Psoas muscle (tissue), 7 donors: ENCODE measurements at regions not wholly inside any gene's neighbourhood (a gene's known extent, or its start where the extent isn't known, plus 50 kb on each side); places are given as distances from the start of the nearest gene placed in this dataset.

Experiments used
- ATAC-seq, 4 donors: fragments of 200-7000 bp; cut with Tn5 transposase; one replicate each; pipeline ENCODE4 v1.9.1; 2020; ENCODE audit warnings: moderate library complexity in 3 of 4, mild to moderate bottlenecking in 2 of 4
- DNase-seq, 2 donors: peaks; one replicate each; pipeline ENCODE4 v3.0.0-alpha.2; 2020
- H3K27ac ChIP-seq: fragments of 200-600 bp; one replicate; pipeline ENCODE4 v1.8.0; 2022
- H3K27me3 ChIP-seq, 3 donors: fragments of 200-600 bp in 1 of 3; one replicate each; pipeline versions ENCODE4 v1.6.1 to v1.8.0; 2013 to 2022; ENCODE audit warnings: low read length in 2 of 3, mild to moderate bottlenecking in 2 of 3, moderate library complexity in 1 of 3; ENCODE audit not compliant: insufficient read depth in 3 of 3
- H3K36me3 ChIP-seq, 2 donors: fragments of 200-600 bp in 1 of 2; one replicate each; pipeline versions ENCODE4 v1.6.1 to v1.8.0; 2013 to 2022; ENCODE audit warnings: low read depth in 1 of 2, mild to moderate bottlenecking in 1 of 2, moderate library complexity in 1 of 2; ENCODE audit not compliant: insufficient read depth in 1 of 2
- H3K4me1 ChIP-seq: fragments of 200-600 bp; one replicate; pipeline ENCODE4 v1.8.0; 2022
- H3K4me3 ChIP-seq: fragments of 200-600 bp; one replicate; pipeline ENCODE4 v1.8.0; 2022; ENCODE audit warnings: mild to moderate bottlenecking
- H3K9me3 ChIP-seq: fragments of 200-600 bp; one replicate; pipeline ENCODE4 v1.8.0; 2022
- WGBS, 3 donors: extraction: QIAGEN DNeasy Blood & Tissue Kit; methylation state at CpG; one replicate each; pipeline versions ENCODE4 v1.1.6 to v1.1.7; 2013; 5-methylcytosine and 5-hydroxymethylcytosine counted together
- intact Hi-C, 2 donors: fragments of 100-400 bp; cut with DNase I; formaldehyde crosslinking; loops; one replicate each; pipeline versions ENCODE4 v1.11.0 to v1.14.2; 2022
- TF ChIP-seq, protein P1 (sequence below): fragments of 200-600 bp; IDR thresholded peaks from one replicate; pipeline ENCODE4 v1.8.0; 2022; ENCODE audit warnings: antibody characterized with exemption
- donor health status: healthy with polysubstance abuse.
- donor health status: DM: no; HTN: no; CAD: no; lungs with moderate emphysema.
- donor health status: Bipolar disorder and iron deficiency.
- donor health status: healthy.
- donor health status: DM: yes; HTN: yes; CAD: no.
- donor health status: DM: no; HTN: no; CAD: no.
- donor health status: DM: yes; HTN: yes; CAD: no.

DNA sequence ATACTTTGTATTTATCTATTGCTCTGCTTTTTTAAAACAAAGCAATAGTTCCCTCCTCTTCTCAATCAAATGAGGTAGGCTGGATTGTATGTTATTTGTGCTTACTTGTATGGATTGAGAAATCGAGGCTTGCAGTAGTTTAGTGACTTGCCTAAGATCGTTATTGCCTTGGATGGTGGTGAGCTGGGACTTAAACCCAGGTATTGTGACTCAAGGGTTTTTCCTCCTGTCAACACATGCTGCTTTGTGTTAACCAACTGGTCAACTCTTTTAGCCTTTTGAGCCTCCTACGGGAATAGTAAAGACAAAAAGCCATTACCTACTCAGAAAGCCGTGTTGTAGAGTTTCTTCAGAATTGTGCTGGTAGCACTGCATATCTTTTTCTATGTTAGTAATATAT lies 95.2 kb upstream of the THUMPD2 start:
- TF ChIP-seq, protein P1, sequence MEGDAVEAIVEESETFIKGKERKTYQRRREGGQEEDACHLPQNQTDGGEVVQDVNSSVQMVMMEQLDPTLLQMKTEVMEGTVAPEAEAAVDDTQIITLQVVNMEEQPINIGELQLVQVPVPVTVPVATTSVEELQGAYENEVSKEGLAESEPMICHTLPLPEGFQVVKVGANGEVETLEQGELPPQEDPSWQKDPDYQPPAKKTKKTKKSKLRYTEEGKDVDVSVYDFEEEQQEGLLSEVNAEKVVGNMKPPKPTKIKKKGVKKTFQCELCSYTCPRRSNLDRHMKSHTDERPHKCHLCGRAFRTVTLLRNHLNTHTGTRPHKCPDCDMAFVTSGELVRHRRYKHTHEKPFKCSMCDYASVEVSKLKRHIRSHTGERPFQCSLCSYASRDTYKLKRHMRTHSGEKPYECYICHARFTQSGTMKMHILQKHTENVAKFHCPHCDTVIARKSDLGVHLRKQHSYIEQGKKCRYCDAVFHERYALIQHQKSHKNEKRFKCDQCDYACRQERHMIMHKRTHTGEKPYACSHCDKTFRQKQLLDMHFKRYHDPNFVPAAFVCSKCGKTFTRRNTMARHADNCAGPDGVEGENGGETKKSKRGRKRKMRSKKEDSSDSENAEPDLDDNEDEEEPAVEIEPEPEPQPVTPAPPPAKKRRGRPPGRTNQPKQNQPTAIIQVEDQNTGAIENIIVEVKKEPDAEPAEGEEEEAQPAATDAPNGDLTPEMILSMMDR: no peak
- Histone ChIP-seq H3K36me3 (no peaks in the 10 kb centered on the region), H3K4me1 (no peaks in the 10 kb centered on the region), H3K4me3 (no peak overlapping the region), H3K27me3 (no peaks in the 10 kb centered on the region), H3K9me3 (no peaks in the 10 kb centered on the region), H3K27ac (no peak overlapping the region)
- 92 to 96% (median 93%) methylated on average over 4 of the region's 4 CpGs for WGBS, 3 donors
- DNase-seq: no peak
- intact Hi-C loops: no loop called here
- no peak for ATAC-seq

DNA sequence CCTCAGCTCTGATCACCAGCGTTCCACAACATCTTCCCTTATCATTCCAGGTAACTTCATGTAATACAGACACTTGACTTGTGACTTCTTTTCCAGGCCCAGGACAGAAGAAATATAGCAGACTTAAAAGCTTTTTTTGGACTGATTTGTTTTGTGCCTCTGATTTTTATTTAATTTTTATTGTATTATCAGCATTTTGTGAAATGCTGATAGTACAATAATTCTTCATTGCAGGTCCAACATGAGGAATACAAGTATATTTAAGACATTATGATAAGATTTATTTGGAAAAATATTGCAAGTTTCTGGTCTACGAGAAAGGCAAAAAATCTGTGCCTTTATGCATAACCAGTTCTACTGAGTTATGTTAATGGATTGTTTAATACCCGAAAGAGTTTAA lies 94.5 kb upstream of the THUMPD2 start:
- ATAC-seq (no peak), DNase-seq (no peak)
- Histone ChIP-seq H3K9me3 (no peaks in the 10 kb centered on the region), H3K4me3 (no peak overlapping the region), H3K4me1 (no peaks in the 10 kb centered on the region), H3K36me3 (no peaks in the 10 kb centered on the region), H3K27ac (no peak overlapping the region), H3K27me3 (no peaks in the 10 kb centered on the region)
- TF ChIP-seq, protein P1: no peak
- 97% methylated on average over 3 of the region's 3 CpGs for WGBS, 3 donors
- intact Hi-C loops: no loop called here

DNA sequence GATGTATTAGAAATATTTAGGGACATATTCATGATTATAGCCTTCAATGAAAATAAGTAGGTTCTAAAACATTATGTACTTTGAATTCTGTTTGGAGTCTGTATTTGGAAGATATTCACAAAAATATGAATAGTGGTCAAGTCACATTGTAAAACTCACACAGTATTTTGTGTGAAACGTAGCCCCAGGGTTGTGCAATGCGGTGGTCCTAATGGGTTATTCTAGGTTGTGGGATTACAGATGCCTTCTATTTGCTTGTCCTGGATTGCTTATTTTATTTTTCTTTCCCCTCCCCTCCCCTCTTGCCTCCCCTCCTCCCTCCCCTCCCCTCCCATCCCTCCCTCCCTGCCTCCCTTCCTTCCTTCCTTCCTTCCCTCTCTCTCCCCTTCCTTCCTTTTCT lies 93.7 kb upstream of the THUMPD2 start:
- Histone ChIP-seq H3K4me1 (no peaks in the 10 kb centered on the region), H3K4me3 (no peak overlapping the region), H3K27me3 (no peaks in the 10 kb centered on the region), H3K27ac (no peak overlapping the region), H3K36me3 (no peaks in the 10 kb centered on the region), H3K9me3 (no peaks in the 10 kb centered on the region)
- intact Hi-C loops: no loop called here
- TF ChIP-seq, protein P1: no peak
- ATAC-seq: no peak
- 95 to 100% (median 97%) methylated on average over 2 of the region's 2 CpGs for WGBS, 3 donors
- DNase-seq: no peak

DNA sequence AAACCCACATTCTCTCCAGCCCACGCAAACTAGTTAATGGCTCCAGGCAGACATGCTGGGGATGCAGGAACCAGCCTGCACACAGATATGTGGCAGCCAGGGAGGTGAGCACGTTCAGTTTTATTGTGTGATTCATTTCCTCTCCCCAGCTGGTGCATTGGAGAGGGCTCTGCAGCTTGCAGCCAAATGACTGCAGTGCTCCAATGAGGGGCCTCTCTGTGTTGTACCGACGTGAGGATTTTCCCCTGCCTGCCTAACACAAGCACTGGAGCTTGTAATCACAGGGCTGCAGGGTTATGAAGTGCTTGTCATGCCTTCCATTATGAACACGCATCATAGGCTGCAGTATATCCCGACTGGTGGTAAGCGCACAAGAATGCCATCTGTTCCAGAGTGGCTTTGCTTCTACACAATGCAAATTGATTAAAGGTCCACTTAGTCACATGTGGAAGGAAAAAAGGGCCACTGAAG lies 92.3 kb upstream of the THUMPD2 start:
- DNase-seq (no peak), ATAC-seq (peak in 1 of 4 donors; percentile 23)
- H3K9me3 ChIP-seq: no peaks in the 10 kb centered on the region
- H3K4me1 ChIP-seq: no peaks in the 10 kb centered on the region
- no peaks in the 10 kb centered on the region for H3K27me3 ChIP-seq
- 23 to 25% (median 25%) methylated on average over 7 of the region's 7 CpGs for WGBS, 3 donors
- H3K36me3 ChIP-seq: no peaks in the 10 kb centered on the region
- TF ChIP-seq, protein P1: no peak
- no peak overlapping the region for H3K4me3 ChIP-seq
- no peak overlapping the region for H3K27ac ChIP-seq
- intact Hi-C loops: no loop called here

DNA sequence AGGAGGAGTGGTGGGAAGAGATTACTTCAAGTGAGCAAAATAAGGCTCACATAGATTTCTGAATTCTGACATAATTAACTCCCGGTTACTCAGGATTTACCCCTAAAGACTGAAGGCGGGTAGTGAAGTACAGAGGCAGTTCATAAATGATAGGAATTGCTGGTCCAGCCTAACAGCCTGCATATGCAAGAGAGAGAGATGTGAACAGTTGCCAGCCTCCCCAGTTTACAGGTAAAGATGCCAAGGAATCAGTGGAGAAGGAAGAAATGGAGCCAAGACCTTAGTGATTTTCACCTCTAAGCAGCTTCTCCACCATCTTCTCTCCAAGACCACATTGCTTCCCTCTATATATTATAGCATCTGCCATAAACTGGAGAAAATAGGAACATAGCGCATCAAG lies 91.8 kb upstream of the THUMPD2 start:
- H3K9me3 ChIP-seq: no peaks in the 10 kb centered on the region
- H3K27me3 ChIP-seq: no peaks in the 10 kb centered on the region
- intact Hi-C loops: no loop called here
- DNase-seq: no peak
- TF ChIP-seq, protein P1: no peak
- 75 to 91% (median 80%) methylated on average over 3 of the region's 3 CpGs for WGBS, 3 donors
- no peaks in the 10 kb centered on the region for H3K36me3 ChIP-seq
- no peak overlapping the region for H3K27ac ChIP-seq
- H3K4me1 ChIP-seq: no peaks in the 10 kb centered on the region
- ATAC-seq: no peak
- H3K4me3 ChIP-seq: no peak overlapping the region
